ENCODE measurements at regions not wholly inside any gene's neighbourhood (a gene's known extent, or its start where the extent isn't known, plus 50 kb on each side); places are given as distances from the start of the nearest gene placed in this dataset.

DNA sequence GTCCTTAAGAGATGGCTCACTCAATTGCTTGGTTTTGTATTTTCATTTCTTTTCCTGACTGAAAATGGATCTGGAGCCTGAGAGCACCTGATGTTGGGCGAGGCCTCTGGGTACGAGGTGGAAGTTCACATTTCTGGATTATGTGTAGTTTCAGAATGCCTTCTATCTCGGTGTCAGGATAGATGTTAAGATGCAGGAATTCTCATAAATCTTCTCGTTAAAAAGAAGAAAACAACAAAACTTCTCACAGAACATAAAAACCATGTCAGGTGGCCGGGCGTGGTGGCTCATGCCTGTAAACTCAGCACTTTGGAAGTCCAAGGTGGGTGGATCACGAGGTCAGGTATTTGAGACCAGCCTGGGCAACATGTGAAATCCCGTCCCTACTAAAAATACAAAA, 101.8 kb downstream of the RHOU start:
- TF ChIP-seq BHLHE40 (IDR thresholded peaks at IDR 0.05; ENCODE audit: borderline replicate concordance) (no peak), ELF4 (IDR thresholded peaks at IDR 0.05) (no peak), HDGF (IDR thresholded peaks at IDR 0.05; ENCODE audit: borderline replicate concordance) (no peak), FOXK2 (IDR thresholded peaks at IDR 0.05) (no peak), SUZ12 (IDR thresholded peaks at IDR 0.05) (no peak), NFRKB (IDR thresholded peaks at IDR 0.05) (no peak), FOXM1 (IDR thresholded peaks at IDR 0.05; ENCODE audit: borderline replicate concordance) (no peak), FOXA1 (IDR thresholded peaks at IDR 0.05) (no peak), SP1 (IDR thresholded peaks at IDR 0.05) (no peak), ZNF384 (IDR thresholded peaks at IDR 0.05) (no peak)
- TF ChIP-seq, protein P1, sequence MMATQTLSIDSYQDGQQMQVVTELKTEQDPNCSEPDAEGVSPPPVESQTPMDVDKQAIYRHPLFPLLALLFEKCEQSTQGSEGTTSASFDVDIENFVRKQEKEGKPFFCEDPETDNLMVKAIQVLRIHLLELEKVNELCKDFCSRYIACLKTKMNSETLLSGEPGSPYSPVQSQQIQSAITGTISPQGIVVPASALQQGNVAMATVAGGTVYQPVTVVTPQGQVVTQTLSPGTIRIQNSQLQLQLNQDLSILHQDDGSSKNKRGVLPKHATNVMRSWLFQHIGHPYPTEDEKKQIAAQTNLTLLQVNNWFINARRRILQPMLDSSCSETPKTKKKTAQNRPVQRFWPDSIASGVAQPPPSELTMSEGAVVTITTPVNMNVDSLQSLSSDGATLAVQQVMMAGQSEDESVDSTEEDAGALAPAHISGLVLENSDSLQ (IDR thresholded peaks at IDR 0.05), result no peak
